IMR-90 (cell line): ENCODE measurements at regions not wholly inside any gene's neighbourhood (a gene's known extent, or its start where the extent isn't known, plus 50 kb on each side); places are given as distances from the start of the nearest gene placed in this dataset.

Source experiments
- BHLHE40 ChIP-seq: fragments of 150-350 bp; IDR thresholded peaks from 2 replicates; pipeline ENCODE4 v1.6.1; 2016; ENCODE audit warnings: mild to moderate bottlenecking, low read depth, low read length
- CEBPB ChIP-seq: IDR thresholded peaks from 2 replicates; pipeline ENCODE4 v1.6.1; 2012; ENCODE audit warnings: low read depth, low read length, improper control_type of control experiment
- CTCF ChIP-seq: conservative IDR thresholded peaks from 2 replicates; pipeline ENCODE4 v1.5.1; 2012; ENCODE audit warnings: mild to moderate bottlenecking, low read depth, low read length, improper control_type of control experiment
- MAFK ChIP-seq: IDR thresholded peaks from 2 replicates; pipeline ENCODE4 v1.6.1; 2012; ENCODE audit warnings: low read depth, low read length, improper control_type of control experiment
- POLR2A ChIP-seq: IDR thresholded peaks from 2 replicates; pipeline ENCODE4 v1.6.1; 2012; ENCODE audit warnings: mild to moderate bottlenecking, low read depth, low read length
- RFX5 ChIP-seq: IDR thresholded peaks from 2 replicates; pipeline ENCODE4 v1.8.0; 2012; ENCODE audit warnings: low read depth, mild to moderate bottlenecking, low read length, moderate library complexity

DNA sequence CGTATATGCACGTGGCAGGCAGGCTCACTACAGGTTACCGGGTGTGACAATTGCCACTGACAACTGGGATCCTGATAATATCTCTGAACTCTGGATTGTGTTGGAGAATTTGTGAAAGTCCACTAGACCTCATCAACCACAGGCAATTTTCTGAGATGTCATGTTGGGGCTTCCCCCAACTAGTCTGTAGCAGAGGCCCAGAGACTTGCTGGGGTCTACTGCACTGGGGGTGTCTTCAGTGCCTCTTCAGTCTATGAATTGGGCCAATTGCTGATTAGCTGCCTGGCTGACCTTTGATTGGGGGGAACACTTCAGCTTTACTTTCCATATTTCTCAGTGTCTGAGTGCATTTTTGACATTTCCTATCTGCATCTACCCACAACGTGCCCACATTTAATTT lies 201.5 kb downstream of the MTX2 start:
- TF ChIP-seq BHLHE40: no peak
- TF ChIP-seq POLR2A: no peak
- TF ChIP-seq CTCF: no peak
- TF ChIP-seq CEBPB: no peak
- TF ChIP-seq RFX5: no peak
- no peak for TF ChIP-seq MAFK
